ENCODE measurements at regions not wholly inside any gene's neighbourhood (a gene's known extent, or its start where the extent isn't known, plus 50 kb on each side); places are given as distances from the start of the nearest gene placed in this dataset.
"Not testable (repeated sequence)": the region's sequence is repeated elsewhere in the genome, so short reads cannot be mapped to it uniquely, and the experiment has no call there.

DNA sequence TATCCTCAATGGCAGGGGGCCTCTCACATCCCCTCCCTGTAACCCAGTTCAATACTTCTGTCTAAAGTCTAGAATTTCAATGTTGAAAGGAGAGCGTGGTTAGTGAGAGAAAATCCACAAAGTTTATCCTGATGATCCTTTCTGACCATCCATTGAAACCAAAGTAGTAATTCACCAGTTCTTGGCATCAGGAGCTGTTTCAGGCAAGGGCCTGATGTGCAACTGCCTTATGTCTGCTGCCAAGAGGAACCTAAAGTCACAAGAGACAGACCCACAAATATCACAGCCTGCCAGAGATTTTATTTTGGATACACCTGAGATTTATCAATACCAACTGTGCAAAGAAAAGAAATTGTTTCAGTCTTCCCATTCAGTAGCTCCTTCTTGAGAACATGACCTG lies 68.3 kb upstream of the PLEKHM1 start:
- TF ChIP-seq ZNF274 (IDR thresholded peaks at IDR 0.05; ENCODE audit: low read length); ZNF274 (tag by site-specific recombination; IDR thresholded peaks at IDR 0.05; ENCODE audit: borderline replicate concordance); ZNF362 (tag by site-specific recombination; IDR thresholded peaks at IDR 0.05); ZNF843 (tag by site-specific recombination; IDR thresholded peaks at IDR 0.05): not testable (repeated sequence)
- TF ChIP-seq, protein P1, sequence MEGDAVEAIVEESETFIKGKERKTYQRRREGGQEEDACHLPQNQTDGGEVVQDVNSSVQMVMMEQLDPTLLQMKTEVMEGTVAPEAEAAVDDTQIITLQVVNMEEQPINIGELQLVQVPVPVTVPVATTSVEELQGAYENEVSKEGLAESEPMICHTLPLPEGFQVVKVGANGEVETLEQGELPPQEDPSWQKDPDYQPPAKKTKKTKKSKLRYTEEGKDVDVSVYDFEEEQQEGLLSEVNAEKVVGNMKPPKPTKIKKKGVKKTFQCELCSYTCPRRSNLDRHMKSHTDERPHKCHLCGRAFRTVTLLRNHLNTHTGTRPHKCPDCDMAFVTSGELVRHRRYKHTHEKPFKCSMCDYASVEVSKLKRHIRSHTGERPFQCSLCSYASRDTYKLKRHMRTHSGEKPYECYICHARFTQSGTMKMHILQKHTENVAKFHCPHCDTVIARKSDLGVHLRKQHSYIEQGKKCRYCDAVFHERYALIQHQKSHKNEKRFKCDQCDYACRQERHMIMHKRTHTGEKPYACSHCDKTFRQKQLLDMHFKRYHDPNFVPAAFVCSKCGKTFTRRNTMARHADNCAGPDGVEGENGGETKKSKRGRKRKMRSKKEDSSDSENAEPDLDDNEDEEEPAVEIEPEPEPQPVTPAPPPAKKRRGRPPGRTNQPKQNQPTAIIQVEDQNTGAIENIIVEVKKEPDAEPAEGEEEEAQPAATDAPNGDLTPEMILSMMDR (tag by site-specific recombination; IDR thresholded peaks at IDR 0.05), result not testable (repeated sequence)

All from HEK293 (cell line).